ENCODE measurements at regions not wholly inside any gene's neighbourhood (a gene's known extent, or its start where the extent isn't known, plus 50 kb on each side); places are given as distances from the start of the nearest gene placed in this dataset.
A peak's percentile ranks its signal among the peaks of the same experiment; 100 is the strongest.
"Not testable (repeated sequence)": the region's sequence is repeated elsewhere in the genome, so short reads cannot be mapped to it uniquely, and the experiment has no call there.

GRCh38 chr5:152177626-152178349 is 227.3 kb downstream of the NMUR2 start:
- no peak for DNase-seq

- no peak for DNase-seq
These were observed 233.2 kb downstream of the NMUR2 start for GRCh38 chr5:152171888-152172287.

GRCh38 chr5:152170350-152170749 is 234.7 kb downstream of the NMUR2 start:
- DNase-seq: no peak

- no peak for DNase-seq
These were observed 240.2 kb upstream of the GLRA1 start for GRCh38 chr5:152164860-152165259.

GRCh38 chr5:152159894-152160293 is 235.2 kb upstream of the GLRA1 start:
- not testable (repeated sequence) for DNase-seq

GRCh38 chr5:152154452-152154851 is 229.8 kb upstream of the GLRA1 start:
- not testable (repeated sequence) for DNase-seq

- DNase-seq: no peak
These were observed 227.3 kb upstream of the GLRA1 start for GRCh38 chr5:152151940-152152339.

GRCh38 chr5:152151113-152151512 is 226.5 kb upstream of the GLRA1 start:
- DNase-seq: no peak

GRCh38 chr5:152147286-152147685 is 222.6 kb upstream of the GLRA1 start:
- no peak for DNase-seq

- DNase-seq: no peak
These were observed 221.9 kb upstream of the GLRA1 start for GRCh38 chr5:152146566-152146965.

GRCh38 chr5:152144556-152144955 is 219.9 kb upstream of the GLRA1 start:
- no peak for DNase-seq

GRCh38 chr5:152144030-152144429 is 219.4 kb upstream of the GLRA1 start:
- no peak for DNase-seq

GRCh38 chr5:152142840-152143469 is 218.3 kb upstream of the GLRA1 start:
- peak; percentile 54 to 71 (median 61) for DNase-seq

- no peak for DNase-seq
These were observed 215.7 kb upstream of the GLRA1 start for GRCh38 chr5:152140347-152140746.

GRCh38 chr5:152137063-152137462 is 212.4 kb upstream of the GLRA1 start:
- DNase-seq: no peak

- no peak for DNase-seq
These were observed 211.7 kb upstream of the GLRA1 start for GRCh38 chr5:152136321-152136720.

- DNase-seq: no peak
These were observed 211.2 kb upstream of the GLRA1 start for GRCh38 chr5:152135827-152136226.

- no peak for DNase-seq
These were observed 201.1 kb upstream of the GLRA1 start for GRCh38 chr5:152125661-152126205.

GRCh38 chr5:152124409-152125041 is 199.9 kb upstream of the GLRA1 start:
- DNase-seq: no peak

GRCh38 chr5:152118676-152119470 is 194.2 kb upstream of the GLRA1 start:
- no peak for DNase-seq

- no peak for DNase-seq
These were observed 192.3 kb upstream of the GLRA1 start for GRCh38 chr5:152116934-152117333.

- DNase-seq: no peak
These were observed 188.8 kb upstream of the GLRA1 start for GRCh38 chr5:152113401-152113800.

- DNase-seq: no peak
These were observed 182.6 kb upstream of the GLRA1 start for GRCh38 chr5:152107220-152107619.

Data from suppressor macrophage (primary cell).